Activated CD8-positive, alpha-beta T cell treated with anti-CD3 and anti-CD28 coated beads for 36 hours (primary cell): ENCODE measurements at regions not wholly inside any gene's neighbourhood (a gene's known extent, or its start where the extent isn't known, plus 50 kb on each side); places are given as distances from the start of the nearest gene placed in this dataset.

Experiments
- ATAC-seq: fragments of 200-7000 bp; cut with Tn5 transposase; one replicate; pipeline ENCODE4 v1.10.0; 2021; ENCODE audit warnings: mild to moderate bottlenecking, moderate library complexity
- CTCF ChIA-PET: fragments of 350-600 bp; sonication (Branson Sonifier 250); formaldehyde crosslinking; loops from one replicate; lab custom pipeline; 2021; ENCODE audit warnings: antibody characterized with exemption; lab: Charles Lee
- POLR2A ChIA-PET: fragments of 350-600 bp; sonication (Branson Sonifier 250); formaldehyde crosslinking; loops from one replicate; lab custom pipeline; 2021; ENCODE audit warnings: antibody characterized with exemption; lab: Charles Lee
- DNase-seq: peaks from one replicate; pipeline ENCODE4 v3.0.0-alpha.2; 2020
- H3K27ac Mint-ChIP-seq: one replicate; pipeline ENCODE4 v1.8.0; 2021; ENCODE audit warnings: mild to moderate bottlenecking, mixed read lengths
- H3K27me3 Mint-ChIP-seq: one replicate; pipeline ENCODE4 v1.8.0; 2021; ENCODE audit warnings: mixed read lengths
- H3K36me3 Mint-ChIP-seq: one replicate; pipeline ENCODE4 v1.8.0; 2021; ENCODE audit warnings: low read depth, mixed read lengths
- H3K4me1 Mint-ChIP-seq: one replicate; pipeline ENCODE4 v1.8.0; 2021; ENCODE audit warnings: low read depth, mixed read lengths
- H3K4me3 Mint-ChIP-seq: one replicate; pipeline ENCODE4 v1.8.0; 2021; ENCODE audit warnings: mild to moderate bottlenecking, moderate library complexity, mixed read lengths
- H3K9me3 Mint-ChIP-seq: one replicate; pipeline ENCODE4 v1.8.0; 2021; ENCODE audit warnings: mixed read lengths
- intact Hi-C: fragments of 100-400 bp; cut with micrococcal nuclease; formaldehyde crosslinking; loops from one replicate; pipeline ENCODE4 v1.10.0; 2022
- TF ChIP-seq, protein P1 (sequence below): fragments of 200-600 bp; IDR thresholded peaks from one replicate; pipeline ENCODE4 v1.8.0; 2022; ENCODE audit warnings: antibody characterized with exemption, mild to moderate bottlenecking

DNA sequence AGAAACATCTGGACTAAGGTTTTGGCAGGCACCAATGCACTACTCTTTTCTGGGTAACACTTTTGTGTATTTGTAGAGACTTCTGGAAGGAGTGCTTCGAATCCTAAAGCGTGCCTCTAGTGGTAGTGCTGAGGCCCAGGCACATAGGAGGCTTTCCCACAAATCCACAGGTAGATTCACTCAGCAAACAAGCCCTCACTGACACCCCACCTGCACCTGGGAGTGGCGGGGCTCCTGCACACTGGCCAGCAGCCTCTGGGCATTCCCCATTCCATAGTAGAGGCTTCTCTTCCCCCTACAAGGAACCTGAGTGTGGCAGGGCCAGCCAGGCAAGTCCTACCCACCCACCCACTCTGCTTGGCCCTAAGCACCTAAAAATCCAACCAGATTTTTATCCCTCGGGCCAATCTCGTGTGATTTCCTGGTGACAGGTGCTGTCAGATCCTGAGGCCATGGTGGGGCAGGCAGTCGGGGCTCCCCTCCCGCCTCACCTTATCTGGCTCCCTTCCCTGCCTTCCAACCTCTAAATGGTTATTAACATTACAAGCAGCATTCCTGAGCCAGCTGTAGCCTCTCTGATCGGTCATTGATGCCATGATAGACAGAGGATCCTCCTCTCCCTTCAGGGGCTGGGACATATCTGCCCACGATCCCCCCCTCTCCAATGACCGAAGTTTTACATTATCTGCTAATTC lies 82.4 kb downstream of the SLC2A10 start:
- intact Hi-C loops: no loop called here
- Mint-ChIP-seq H3K4me1 (no peaks in the 10 kb centered on the region), H3K36me3 (no peaks in the 10 kb centered on the region), H3K4me3 (no peak overlapping the region), H3K27ac (no peak overlapping the region), H3K27me3 (peaks cover 6% of the 10 kb centered on the region), H3K9me3 (no peaks in the 10 kb centered on the region)
- DNase-seq (no peak), ATAC-seq (no peak)
- ChIA-PET CTCF (no interaction called here), POLR2A (no interaction called here)
- TF ChIP-seq, protein P1, sequence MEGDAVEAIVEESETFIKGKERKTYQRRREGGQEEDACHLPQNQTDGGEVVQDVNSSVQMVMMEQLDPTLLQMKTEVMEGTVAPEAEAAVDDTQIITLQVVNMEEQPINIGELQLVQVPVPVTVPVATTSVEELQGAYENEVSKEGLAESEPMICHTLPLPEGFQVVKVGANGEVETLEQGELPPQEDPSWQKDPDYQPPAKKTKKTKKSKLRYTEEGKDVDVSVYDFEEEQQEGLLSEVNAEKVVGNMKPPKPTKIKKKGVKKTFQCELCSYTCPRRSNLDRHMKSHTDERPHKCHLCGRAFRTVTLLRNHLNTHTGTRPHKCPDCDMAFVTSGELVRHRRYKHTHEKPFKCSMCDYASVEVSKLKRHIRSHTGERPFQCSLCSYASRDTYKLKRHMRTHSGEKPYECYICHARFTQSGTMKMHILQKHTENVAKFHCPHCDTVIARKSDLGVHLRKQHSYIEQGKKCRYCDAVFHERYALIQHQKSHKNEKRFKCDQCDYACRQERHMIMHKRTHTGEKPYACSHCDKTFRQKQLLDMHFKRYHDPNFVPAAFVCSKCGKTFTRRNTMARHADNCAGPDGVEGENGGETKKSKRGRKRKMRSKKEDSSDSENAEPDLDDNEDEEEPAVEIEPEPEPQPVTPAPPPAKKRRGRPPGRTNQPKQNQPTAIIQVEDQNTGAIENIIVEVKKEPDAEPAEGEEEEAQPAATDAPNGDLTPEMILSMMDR: no peak

DNA sequence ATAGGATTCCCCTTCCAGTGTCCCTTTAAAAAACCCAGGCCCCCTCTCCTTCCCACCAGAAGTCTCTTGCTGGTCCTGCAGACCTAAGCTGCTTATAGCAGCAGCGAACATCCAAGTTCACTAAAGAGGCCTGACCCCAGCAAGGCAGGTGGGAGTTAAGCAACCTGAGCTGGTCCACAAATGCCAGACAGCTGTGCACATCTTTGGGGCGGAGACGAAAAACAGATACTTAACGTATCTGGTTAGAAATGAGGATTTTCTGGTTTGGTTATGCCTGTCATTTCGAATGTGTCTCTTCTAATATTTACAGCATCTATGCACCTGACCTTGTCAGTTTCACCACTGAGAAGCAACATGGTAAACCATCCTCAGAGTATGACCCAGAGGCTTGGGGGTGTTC lies 87.8 kb downstream of the SLC2A10 start:
- no peaks in the 10 kb centered on the region for H3K36me3 Mint-ChIP-seq
- ChIA-PET CTCF (no interaction called here), POLR2A (no interaction called here)
- H3K4me3 Mint-ChIP-seq: no peak overlapping the region
- H3K9me3 Mint-ChIP-seq: no peaks in the 10 kb centered on the region
- H3K27ac Mint-ChIP-seq: no peak overlapping the region
- intact Hi-C loops: no loop called here
- peaks cover 10% of the 10 kb centered on the region for H3K27me3 Mint-ChIP-seq
- TF ChIP-seq, protein P1: no peak
- DNase-seq: no peak
- ATAC-seq: no peak
- no peaks in the 10 kb centered on the region for H3K4me1 Mint-ChIP-seq

DNA sequence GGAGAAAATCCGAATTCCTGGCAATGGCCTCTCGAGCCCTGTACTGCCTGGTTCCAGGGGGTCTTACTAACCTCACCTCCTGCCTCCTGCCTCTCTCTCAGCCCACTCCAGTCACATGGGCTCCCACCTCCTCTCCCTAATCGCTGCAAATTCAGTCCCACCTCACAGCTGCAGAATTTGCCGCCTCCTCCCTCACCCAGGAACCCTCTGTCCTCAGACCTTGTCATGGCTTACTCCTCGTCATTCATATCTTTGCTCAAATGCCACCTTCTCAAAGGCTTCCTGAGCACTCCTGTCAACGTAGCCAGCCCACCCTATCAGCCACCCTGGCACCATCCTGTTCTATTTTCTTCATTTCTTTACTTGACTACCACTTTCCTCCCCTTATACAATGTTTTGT lies 89.0 kb downstream of the SLC2A10 start:
- H3K36me3 Mint-ChIP-seq: no peaks in the 10 kb centered on the region
- CTCF ChIA-PET: no interaction called here
- peaks cover 15% of the 10 kb centered on the region for H3K27me3 Mint-ChIP-seq
- TF ChIP-seq, protein P1: no peak
- no peak overlapping the region for H3K27ac Mint-ChIP-seq
- no peaks in the 10 kb centered on the region for H3K4me1 Mint-ChIP-seq
- no peaks in the 10 kb centered on the region for H3K9me3 Mint-ChIP-seq
- H3K4me3 Mint-ChIP-seq: no peak overlapping the region
- POLR2A ChIA-PET: no interaction called here
- ATAC-seq (no peak), DNase-seq (no peak)
- intact Hi-C loops: no loop called here

DNA sequence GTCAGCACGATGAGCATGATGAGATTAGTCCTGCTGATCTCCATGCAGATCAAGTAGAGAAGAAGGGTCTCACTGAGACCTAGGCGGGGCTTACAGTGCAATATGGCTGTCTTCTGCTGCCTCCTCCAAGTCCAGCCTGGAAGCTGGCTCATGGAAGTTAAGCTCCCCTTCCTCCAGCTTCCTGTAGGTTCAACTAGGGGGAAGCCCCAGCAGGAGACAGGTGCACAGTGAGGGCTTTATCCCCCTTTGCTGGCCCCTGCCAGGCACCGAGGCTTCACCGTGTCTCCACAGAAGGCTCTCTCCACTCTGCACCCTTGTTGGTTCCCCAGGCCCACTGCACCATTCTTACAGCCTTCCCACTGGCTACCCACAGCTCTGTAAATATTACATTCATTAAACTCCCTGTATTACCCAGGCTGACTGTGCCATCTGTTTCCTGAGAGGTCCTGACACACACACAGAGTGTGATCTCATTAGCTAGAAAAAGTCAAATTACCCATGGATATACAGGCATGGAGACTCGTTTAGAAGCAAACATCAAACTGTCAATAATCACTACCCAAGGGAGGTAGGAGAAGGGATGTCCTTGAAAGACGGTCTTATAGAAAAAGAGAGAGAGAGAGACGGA lies 90.4 kb downstream of the SLC2A10 start:
- no peak for ATAC-seq
- no peak for DNase-seq
- ChIA-PET POLR2A (no interaction called here), CTCF (no interaction called here)
- H3K36me3 Mint-ChIP-seq: no peaks in the 10 kb centered on the region
- H3K27ac Mint-ChIP-seq: no peak overlapping the region
- peaks cover 18% of the 10 kb centered on the region for H3K27me3 Mint-ChIP-seq
- intact Hi-C loops: no loop called here
- no peaks in the 10 kb centered on the region for H3K9me3 Mint-ChIP-seq
- H3K4me3 Mint-ChIP-seq: no peak overlapping the region
- no peaks in the 10 kb centered on the region for H3K4me1 Mint-ChIP-seq
- TF ChIP-seq, protein P1: no peak

DNA sequence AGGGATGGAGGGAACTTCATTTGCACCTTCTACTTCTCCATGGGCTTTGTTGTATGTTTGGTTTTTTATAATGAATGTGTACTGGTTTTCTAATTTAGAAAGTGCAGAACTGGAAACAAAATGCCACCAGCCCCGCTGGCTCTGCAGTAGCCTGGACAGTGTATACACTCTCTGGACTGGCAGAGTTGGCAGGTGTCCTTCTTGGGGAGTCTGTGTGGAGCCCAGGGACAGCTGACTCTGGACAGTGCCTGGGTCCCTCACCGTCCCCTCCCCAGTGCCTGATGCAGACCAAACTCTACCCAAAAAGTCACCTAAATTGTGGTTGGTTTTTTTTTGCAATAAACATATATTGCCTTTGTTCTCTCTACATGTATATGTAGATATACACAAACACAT lies 91.0 kb downstream of the SLC2A10 start:
- ATAC-seq (no peak), DNase-seq (no peak)
- peaks cover 17% of the 10 kb centered on the region for H3K27me3 Mint-ChIP-seq
- H3K27ac Mint-ChIP-seq: no peak overlapping the region
- POLR2A ChIA-PET: no interaction called here
- TF ChIP-seq, protein P1: no peak
- no peak overlapping the region for H3K4me3 Mint-ChIP-seq
- no peaks in the 10 kb centered on the region for H3K36me3 Mint-ChIP-seq
- intact Hi-C loops: no loop called here
- no peaks in the 10 kb centered on the region for H3K4me1 Mint-ChIP-seq
- CTCF ChIA-PET: no interaction called here
- no peaks in the 10 kb centered on the region for H3K9me3 Mint-ChIP-seq
